K562 (cell line): ENCODE measurements at regions not wholly inside any gene's neighbourhood (a gene's known extent, or its start where the extent isn't known, plus 50 kb on each side); places are given as distances from the start of the nearest gene placed in this dataset.

Experiments used
- ATAC-seq: fragments of 200-7000 bp; cut with Tn5 transposase; 3 replicates; pipeline ENCODE4 v1.9.1; 2020; ENCODE audit warnings: moderate library complexity
- BruUV-seq: library from RNA; stranded (reverse); fragments of 400-500 nt; replicated peaks from 2 replicates; lab custom pipeline; 2021; lab: Mats Ljungman, UMichigan
- CTCF ChIA-PET: fragments of 300-600 bp; formaldehyde crosslinking; extraction: SDS; loops from one replicate; lab custom pipeline; 2021; ENCODE audit warnings: low intra/inter-chr PET ratio; lab: Yijun Ruan, JAX
- POLR2A ChIA-PET: fragments of 300-600, 350-650 bp; sonication (Branson Sonifier 250); formaldehyde crosslinking; extraction: SDS; loops from one replicate; lab custom pipeline; 2021; ENCODE audit warnings: antibody characterized with exemption, inconsistent platforms; lab: Yijun Ruan, JAX
- DNase-seq, 4 experiments: peaks; one replicate each; pipeline versions ENCODE4 v3.0.0 to v3.0.0-alpha.2; 2011 to 2018; ENCODE audit warnings: low spot score in 3 of 4, mixed read lengths in 3 of 4; ENCODE audit errors: extremely low read depth in 1 of 4
- FAIRE-seq: peaks from 2 replicates; lab custom pipeline; 2011; peaks lifted over from hg19 to GRCh38; lab: Jason Lieb, UNC
- H2AFZ ChIP-seq: 2 replicates; pipeline ENCODE4 v1.6.0; 2011; ENCODE audit warnings: low read depth, low read length, control low read depth, inconsistent platforms
- H3K27ac ChIP-seq: fragments of 200-600 bp; 3 replicates; pipeline ENCODE4 v1.8.0; 2011; ENCODE audit warnings: low read depth, mild to moderate bottlenecking, control low read depth, inconsistent platforms, low read length, moderate library complexity, mixed read lengths; ENCODE audit errors: extremely low read depth
- H3K27me3 ChIP-seq, 2 experiments: fragments of 300-600 bp in 1 of 2; 2 replicates in 1 of 2; 3 replicates in 1 of 2; pipeline versions ENCODE4 v1.6.0 to v1.8.0; 2011; ENCODE audit warnings: inconsistent platforms in 2 of 2, low read length in 2 of 2, mild to moderate bottlenecking in 1 of 2, mixed read lengths in 1 of 2, moderate library complexity in 1 of 2; ENCODE audit not compliant: control insufficient read depth in 2 of 2, insufficient read depth in 2 of 2
- H3K36me3 ChIP-seq: fragments of 300-600 bp; 3 replicates; pipeline ENCODE4 v1.8.0; 2011; ENCODE audit warnings: mild to moderate bottlenecking, low read length, inconsistent platforms; ENCODE audit not compliant: control insufficient read depth, insufficient read depth
- H3K4me1 ChIP-seq, 2 experiments: fragments of 200-600 bp in 1 of 2; replicated peaks in 1 of 2; 2 replicates in 1 of 2; 3 replicates in 1 of 2; pipeline versions ENCODE4 v1.5.1 to v1.8.0; 2011; ENCODE audit warnings: inconsistent platforms in 2 of 2, low read length in 2 of 2, mild to moderate bottlenecking in 1 of 2, mixed read lengths in 1 of 2, moderate library complexity in 1 of 2; ENCODE audit not compliant: control insufficient read depth in 2 of 2, insufficient read depth in 2 of 2
- H3K4me2 ChIP-seq: 2 replicates; pipeline ENCODE4 v1.6.1; 2011; ENCODE audit warnings: low read length, control low read depth, inconsistent platforms, mixed read lengths; ENCODE audit not compliant: insufficient read depth
- H3K4me3 ChIP-seq: fragments of 200-600 bp; sonication (generic), shearing (Covaris generic); 2 replicates; pipeline ENCODE4 v1.5.1; 2016; ENCODE audit warnings: control low read depth, inconsistent platforms
- H3K79me2 ChIP-seq: fragments of 200-600 bp; 3 replicates; pipeline ENCODE4 v1.8.0; 2011; ENCODE audit warnings: low read length, inconsistent platforms; ENCODE audit not compliant: control insufficient read depth, insufficient read depth
- H3K9ac ChIP-seq, 2 experiments: 2 replicates each; pipeline versions ENCODE4 v1.6.0 to v1.6.1; 2011; ENCODE audit warnings: low read depth in 2 of 2, low read length in 2 of 2, control low read depth in 1 of 2, inconsistent platforms in 1 of 2, mild to moderate bottlenecking in 1 of 2, mixed read lengths in 1 of 2; ENCODE audit not compliant: insufficient read depth in 1 of 2
- H3K9me1 ChIP-seq: one replicate; pipeline ENCODE4 v1.6.0; 2011; ENCODE audit warnings: inconsistent platforms, mild to moderate bottlenecking, low read length, moderate library complexity; ENCODE audit not compliant: control insufficient read depth, insufficient read depth
- H3K9me3 ChIP-seq: replicated peaks from 2 replicates; pipeline ENCODE4 v1.5.1; 2011; ENCODE audit warnings: low read depth, low read length, inconsistent platforms; ENCODE audit not compliant: control insufficient read depth, insufficient read depth
- H4K20me1 ChIP-seq: replicated peaks from 2 replicates; pipeline ENCODE4 v1.6.1; 2011; ENCODE audit warnings: low read length, inconsistent platforms, mixed read lengths; ENCODE audit not compliant: control insufficient read depth, insufficient read depth
- CBFB ChIP-seq: sonication (generic); formaldehyde crosslinking; IDR thresholded peaks from 2 replicates; pipeline ENCODE4 v1.4.0; 2020; ENCODE audit warnings: mild to moderate bottlenecking, missing genetic modification reagents
- CCAR2 ChIP-seq: fragments of 200-400 bp; formaldehyde crosslinking; IDR thresholded peaks from 2 replicates; pipeline ENCODE4 v1.6.1; 2017; ENCODE audit warnings: mild to moderate bottlenecking, low read depth, low read length
- KAT7 ChIP-seq: sonication (generic); formaldehyde crosslinking; IDR thresholded peaks from 2 replicates; pipeline ENCODE4 v1.8.0; 2022; ENCODE audit warnings: missing genetic modification reagents, mild to moderate bottlenecking, borderline replicate concordance
- SMARCE1 ChIP-seq: fragments of 450-650 bp; IDR thresholded peaks from 2 replicates; pipeline ENCODE4 v1.7.1; 2016; ENCODE audit warnings: mild to moderate bottlenecking
- SREBF2 ChIP-seq: sonication (generic); formaldehyde crosslinking; IDR thresholded peaks from 2 replicates; pipeline ENCODE4 v1.4.0; 2020; ENCODE audit warnings: mild to moderate bottlenecking, missing genetic modification reagents
- ZKSCAN8 ChIP-seq: fragments of 200-800 bp; sonication (Bioruptor generic); IDR thresholded peaks from 2 replicates; pipeline ENCODE4 v1.6.1; 2016; ENCODE audit warnings: missing genetic modification characterization, missing compliant biosample characterization
- ZNF699 ChIP-seq: fragments of 250-450 bp; sonication (Bioruptor Pico); IDR thresholded peaks from 2 replicates; pipeline ENCODE4 v1.8.0; 2021; ENCODE audit warnings: mild to moderate bottlenecking, moderate library complexity; ENCODE audit not compliant: insufficient replicate concordance
- ZNF766 ChIP-seq: fragments of 200-800 bp; sonication (Bioruptor generic); conservative IDR thresholded peaks from 2 replicates; pipeline ENCODE4 v1.6.1; 2016; ENCODE audit warnings: missing genetic modification characterization, missing compliant biosample characterization
- WGBS: fragments of 100-300 bp; shearing (Covaris generic); methylation state at CpG from one replicate; pipeline ENCODE4 v1.1.6; 2016; ENCODE audit warnings: low coverage, mixed read lengths; ENCODE audit not compliant: insufficient coverage; ENCODE audit errors: missing lambda C conversion rate; 5-methylcytosine and 5-hydroxymethylcytosine counted together
- in situ Hi-C: fragments of 300-500 bp; cut with MboI; formaldehyde crosslinking; loops from 4 replicates; pipeline ENCODE4 v1.15.0; 2018; ENCODE audit warnings: inconsistent platforms, mixed read lengths
- intact Hi-C: fragments of 100-400 bp; cut with micrococcal nuclease; formaldehyde crosslinking; loops from 2 replicates; pipeline ENCODE4 v1.14.2; 2022
- TF ChIP-seq, protein P1 (sequence below): fragments of 250-450 bp; sonication (Bioruptor Pico); IDR thresholded peaks from 2 replicates; pipeline ENCODE4 v1.5.0; 2020; ENCODE audit warnings: mild to moderate bottlenecking, borderline replicate concordance

DNA sequence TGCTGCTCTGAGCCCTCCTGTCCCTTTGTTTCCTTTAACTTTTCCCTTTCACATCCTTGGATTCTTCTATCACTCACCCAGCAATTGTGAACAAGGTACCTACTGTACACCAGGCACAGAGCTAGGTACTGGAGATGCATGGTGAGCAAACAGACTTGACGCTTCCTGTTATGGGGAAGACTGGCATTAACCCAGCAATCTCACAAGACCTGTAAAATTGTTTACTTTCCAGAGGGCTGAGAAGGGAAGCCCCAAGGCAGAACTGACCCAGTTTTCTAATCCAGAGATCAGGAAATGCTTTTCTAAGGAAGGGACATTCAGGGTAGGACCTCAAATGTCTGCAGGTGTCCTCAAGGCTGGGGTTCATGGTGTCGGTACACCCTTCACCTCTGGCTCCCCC lies 171.6 kb upstream of the KAZN start (continued):
- TF ChIP-seq ZNF766 (CRISPR knock-in tag) (no peak), ZNF699 (CRISPR knock-in tag) (no peak), SMARCE1 (no peak), SREBF2 (CRISPR knock-in tag) (no peak)

DNA sequence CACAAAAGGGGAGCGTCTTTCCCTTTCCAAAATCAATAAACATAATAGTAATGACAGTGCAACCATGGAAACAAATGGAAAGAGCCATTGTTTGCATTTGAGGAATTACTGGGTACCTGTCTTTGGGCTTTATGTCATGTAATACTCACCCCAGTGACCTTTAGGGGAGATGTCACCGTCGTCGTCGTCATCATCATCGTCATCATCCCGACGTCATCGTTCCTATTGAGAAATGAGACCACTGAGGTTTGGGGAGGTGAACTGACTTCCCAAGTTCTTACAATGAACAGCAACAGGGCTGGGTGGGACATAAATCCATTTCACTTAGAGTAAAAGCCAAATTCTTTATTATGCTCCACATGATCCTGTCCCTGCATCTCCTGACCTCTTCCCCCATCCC lies 168.9 kb upstream of the KAZN start:
- Histone ChIP-seq H3K4me3 (no peak overlapping the region), H3K9ac (no peak overlapping the region), H2AFZ (no peak overlapping the region), H3K9me1 (no peaks in the 10 kb centered on the region), H3K9me3 (no peaks in the 10 kb centered on the region), H3K27ac (no peak overlapping the region), H3K4me1 (peaks cover 4 to 6% of the 10 kb centered on the region in 2 experiments; a peak in 4 of 5 replicates), H3K36me3 (no peaks in the 10 kb centered on the region), H3K27me3 (no peaks in the 10 kb centered on the region), H3K4me2 (no peak overlapping the region), H3K79me2 (no peaks in the 10 kb centered on the region), H4K20me1 (no peaks in the 10 kb centered on the region)
- TF ChIP-seq KAT7 (no peak), CCAR2 (no peak), CBFB (CRISPR knock-in tag) (no peak), ZKSCAN8 (CRISPR knock-in tag) (no peak)
- TF ChIP-seq, protein P1, sequence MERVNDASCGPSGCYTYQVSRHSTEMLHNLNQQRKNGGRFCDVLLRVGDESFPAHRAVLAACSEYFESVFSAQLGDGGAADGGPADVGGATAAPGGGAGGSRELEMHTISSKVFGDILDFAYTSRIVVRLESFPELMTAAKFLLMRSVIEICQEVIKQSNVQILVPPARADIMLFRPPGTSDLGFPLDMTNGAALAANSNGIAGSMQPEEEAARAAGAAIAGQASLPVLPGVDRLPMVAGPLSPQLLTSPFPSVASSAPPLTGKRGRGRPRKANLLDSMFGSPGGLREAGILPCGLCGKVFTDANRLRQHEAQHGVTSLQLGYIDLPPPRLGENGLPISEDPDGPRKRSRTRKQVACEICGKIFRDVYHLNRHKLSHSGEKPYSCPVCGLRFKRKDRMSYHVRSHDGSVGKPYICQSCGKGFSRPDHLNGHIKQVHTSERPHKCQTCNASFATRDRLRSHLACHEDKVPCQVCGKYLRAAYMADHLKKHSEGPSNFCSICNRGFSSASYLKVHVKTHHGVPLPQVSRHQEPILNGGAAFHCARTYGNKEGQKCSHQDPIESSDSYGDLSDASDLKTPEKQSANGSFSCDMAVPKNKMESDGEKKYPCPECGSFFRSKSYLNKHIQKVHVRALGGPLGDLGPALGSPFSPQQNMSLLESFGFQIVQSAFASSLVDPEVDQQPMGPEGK, result no peak
- DNase-seq (no peak), FAIRE-seq (no peak), ATAC-seq (no peak)
- intact Hi-C loops, result no loop called here
- no TSS peak for BruUV-seq
- 87% methylated on average over 9 of the region's 9 CpGs for WGBS
- in situ Hi-C loops, result no loop called here
- ChIA-PET CTCF (no interaction called here), POLR2A (no interaction called here)
